ENCODE measurements at regions not wholly inside any gene's neighbourhood (a gene's known extent, or its start where the extent isn't known, plus 50 kb on each side); places are given as distances from the start of the nearest gene placed in this dataset.
"Not testable (repeated sequence)": the region's sequence is repeated elsewhere in the genome, so short reads cannot be mapped to it uniquely, and the experiment has no call there.

GRCh38 chr2:4780679-4781078 is 911.5 kb upstream of the SOX11 start:
- no peak for TF ChIP-seq CTCF (conservative IDR thresholded peaks at IDR 0.05; ENCODE audit: low read depth, low read length)
- H3K4me3 ChIP-seq (ENCODE audit: low read depth, low read length), result no peak overlapping the region
- no peak for DNase-seq (ENCODE audit: low read depth)

- no peak for TF ChIP-seq CTCF (conservative IDR thresholded peaks at IDR 0.05; ENCODE audit: low read depth, low read length)
- H3K4me3 ChIP-seq (ENCODE audit: low read depth, low read length), result no peak overlapping the region
- no peak for DNase-seq (ENCODE audit: low read depth)
Measured at GRCh38 chr2:4782647-4783046, 909.5 kb upstream of the SOX11 start.

GRCh38 chr2:4791488-4791887 is 900.7 kb upstream of the SOX11 start:
- H3K4me3 ChIP-seq (ENCODE audit: low read depth, low read length), result no peak overlapping the region
- TF ChIP-seq CTCF (conservative IDR thresholded peaks at IDR 0.05; ENCODE audit: low read depth, low read length), result no peak
- DNase-seq (ENCODE audit: low read depth), result no peak

GRCh38 chr2:4792126-4792525 is 900.1 kb upstream of the SOX11 start:
- no peak for TF ChIP-seq CTCF (conservative IDR thresholded peaks at IDR 0.05; ENCODE audit: low read depth, low read length)
- no peak for DNase-seq (ENCODE audit: low read depth)
- no peak overlapping the region for H3K4me3 ChIP-seq (ENCODE audit: low read depth, low read length)

- DNase-seq (ENCODE audit: low read depth), result no peak
- no peak overlapping the region for H3K4me3 ChIP-seq (ENCODE audit: low read depth, low read length)
- no peak for TF ChIP-seq CTCF (conservative IDR thresholded peaks at IDR 0.05; ENCODE audit: low read depth, low read length)
Measured at GRCh38 chr2:4803396-4803795, 888.8 kb upstream of the SOX11 start.

GRCh38 chr2:4814137-4814536 is 878.0 kb upstream of the SOX11 start:
- H3K4me3 ChIP-seq (ENCODE audit: low read depth, low read length); DNase-seq (ENCODE audit: low read depth): not testable (repeated sequence)

GRCh38 chr2:4827836-4828235 is 864.3 kb upstream of the SOX11 start:
- DNase-seq (ENCODE audit: low read depth), result no peak
- TF ChIP-seq CTCF (conservative IDR thresholded peaks at IDR 0.05; ENCODE audit: low read depth, low read length), result no peak

More at GRCh38 chr2:4827836-4828235, 864.3 kb upstream of the SOX11 start:
- H3K4me3 ChIP-seq (ENCODE audit: low read depth, low read length), result no peak overlapping the region
